ENCODE measurements at regions not wholly inside any gene's neighbourhood (a gene's known extent, or its start where the extent isn't known, plus 50 kb on each side); places are given as distances from the start of the nearest gene placed in this dataset.

GRCh38 chr15:93311620-93312019 lies 222.6 kb upstream of the RGMA start:
- no peak for TF ChIP-seq CTCF (IDR thresholded peaks at IDR 0.05; ENCODE audit: insufficient read depth, low read depth, low read length)
- Histone ChIP-seq H3K27me3 (ENCODE audit: control insufficient read depth, insufficient read depth, low read length) (no peaks in the 10 kb centered on the region), H3K36me3 (ENCODE audit: control insufficient read depth, insufficient read depth, low read length) (no peaks in the 10 kb centered on the region), H3K4me3 (ENCODE audit: low read depth, low read length) (no peak overlapping the region)
- no peak for DNase-seq (ENCODE audit: low read depth)
- ChIA-PET POLR2A (no interaction called here), CTCF (no interaction called here)

- no peaks in the 10 kb centered on the region for H3K27me3 ChIP-seq (ENCODE audit: control insufficient read depth, insufficient read depth, low read length)
- H3K4me3 ChIP-seq (ENCODE audit: low read depth, low read length), result no peak overlapping the region
- CTCF ChIA-PET, result no interaction called here
- POLR2A ChIA-PET, result no interaction called here
- no peaks in the 10 kb centered on the region for H3K36me3 ChIP-seq (ENCODE audit: control insufficient read depth, insufficient read depth, low read length)
- no peak for TF ChIP-seq CTCF (IDR thresholded peaks at IDR 0.05; ENCODE audit: insufficient read depth, low read depth, low read length)
- DNase-seq (ENCODE audit: low read depth), result no peak
Measured at GRCh38 chr15:93308026-93308690, 219.1 kb upstream of the RGMA start.

GRCh38 chr15:93307513-93307912 lies 218.5 kb upstream of the RGMA start:
- CTCF ChIA-PET, result no interaction called here
- no peaks in the 10 kb centered on the region for H3K36me3 ChIP-seq (ENCODE audit: control insufficient read depth, insufficient read depth, low read length)
- no peaks in the 10 kb centered on the region for H3K27me3 ChIP-seq (ENCODE audit: control insufficient read depth, insufficient read depth, low read length)
- DNase-seq (ENCODE audit: low read depth), result no peak
- H3K4me3 ChIP-seq (ENCODE audit: low read depth, low read length), result no peak overlapping the region
- TF ChIP-seq CTCF (IDR thresholded peaks at IDR 0.05; ENCODE audit: insufficient read depth, low read depth, low read length), result no peak
- POLR2A ChIA-PET, result no interaction called here

- no peak for DNase-seq (ENCODE audit: low read depth)
- POLR2A ChIA-PET, result no interaction called here
- no peaks in the 10 kb centered on the region for H3K36me3 ChIP-seq (ENCODE audit: control insufficient read depth, insufficient read depth, low read length)
- no peaks in the 10 kb centered on the region for H3K27me3 ChIP-seq (ENCODE audit: control insufficient read depth, insufficient read depth, low read length)
- TF ChIP-seq CTCF (IDR thresholded peaks at IDR 0.05; ENCODE audit: insufficient read depth, low read depth, low read length), result no peak
- no peak overlapping the region for H3K4me3 ChIP-seq (ENCODE audit: low read depth, low read length)
- CTCF ChIA-PET, result no interaction called here
Measured at GRCh38 chr15:93305306-93305705, 216.3 kb upstream of the RGMA start.

GRCh38 chr15:93302080-93302765 lies 213.2 kb upstream of the RGMA start:
- H3K27me3 ChIP-seq (ENCODE audit: control insufficient read depth, insufficient read depth, low read length), result no peaks in the 10 kb centered on the region
- no peak for DNase-seq (ENCODE audit: low read depth)
- TF ChIP-seq CTCF (IDR thresholded peaks at IDR 0.05; ENCODE audit: insufficient read depth, low read depth, low read length), result no peak
- no peak overlapping the region for H3K4me3 ChIP-seq (ENCODE audit: low read depth, low read length)
- ChIA-PET POLR2A (no interaction called here), CTCF (no interaction called here)
- no peaks in the 10 kb centered on the region for H3K36me3 ChIP-seq (ENCODE audit: control insufficient read depth, insufficient read depth, low read length)

Data from BJ (cell line).